ENCODE measurements at regions not wholly inside any gene's neighbourhood (a gene's known extent, or its start where the extent isn't known, plus 50 kb on each side); places are given as distances from the start of the nearest gene placed in this dataset.
"Not testable (repeated sequence)": the region's sequence is repeated elsewhere in the genome, so short reads cannot be mapped to it uniquely, and the experiment has no call there.

GRCh38 chr16:33992513-33993177 lies 533.2 kb downstream of the TP53TG3F start:
- not testable (repeated sequence) for DNase-seq (ENCODE audit: low read depth in 2 of 2)

GRCh38 chr16:33994207-33994606 lies 534.8 kb downstream of the TP53TG3F start:
- not testable (repeated sequence) for DNase-seq (ENCODE audit: low read depth in 2 of 2)

GRCh38 chr16:33995821-33996372 lies 536.5 kb downstream of the TP53TG3F start:
- not testable (repeated sequence) for DNase-seq (ENCODE audit: low read depth in 2 of 2)

GRCh38 chr16:34001184-34001583 lies 541.8 kb downstream of the TP53TG3F start:
- not testable (repeated sequence) for DNase-seq (ENCODE audit: low read depth in 2 of 2)

GRCh38 chr16:34001961-34002360 lies 542.5 kb downstream of the TP53TG3F start:
- not testable (repeated sequence) for DNase-seq (ENCODE audit: low read depth in 2 of 2)

GRCh38 chr16:34014841-34015820 lies 555.7 kb downstream of the TP53TG3F start:
- DNase-seq (ENCODE audit: low read depth in 2 of 2): not testable (repeated sequence)

GRCh38 chr16:34018277-34018676 lies 558.9 kb downstream of the TP53TG3F start:
- not testable (repeated sequence) for DNase-seq (ENCODE audit: low read depth in 2 of 2)

- no peak for DNase-seq (ENCODE audit: low read depth in 2 of 2)
Observed at GRCh38 chr16:34050787-34051320, 591.4 kb downstream of the TP53TG3F start.

- DNase-seq (ENCODE audit: low read depth in 2 of 2): no peak
Observed at GRCh38 chr16:34054137-34054536, 594.7 kb downstream of the TP53TG3F start.

GRCh38 chr16:34054969-34055368 lies 595.6 kb downstream of the TP53TG3F start:
- no peak for DNase-seq (ENCODE audit: low read depth in 2 of 2)

GRCh38 chr16:34062620-34063253 lies 603.3 kb downstream of the TP53TG3F start:
- not testable (repeated sequence) for DNase-seq (ENCODE audit: low read depth in 2 of 2)

- not testable (repeated sequence) for DNase-seq (ENCODE audit: low read depth in 2 of 2)
Observed at GRCh38 chr16:34063498-34064157, 604.2 kb downstream of the TP53TG3F start.

- DNase-seq (ENCODE audit: low read depth in 2 of 2): not testable (repeated sequence)
Observed at GRCh38 chr16:34064602-34065001, 605.2 kb downstream of the TP53TG3F start.

GRCh38 chr16:34069731-34070130 lies 610.3 kb downstream of the TP53TG3F start:
- not testable (repeated sequence) for DNase-seq (ENCODE audit: low read depth in 2 of 2)

- DNase-seq (ENCODE audit: low read depth in 2 of 2): peak; percentile 8 to 15
Observed at GRCh38 chr16:34078691-34079090, 619.3 kb downstream of the TP53TG3F start.

GRCh38 chr16:34085038-34085437 lies 625.6 kb downstream of the TP53TG3F start:
- not testable (repeated sequence) for DNase-seq (ENCODE audit: low read depth in 2 of 2)

- not testable (repeated sequence) for DNase-seq (ENCODE audit: low read depth in 2 of 2)
Observed at GRCh38 chr16:34095006-34095405, 635.6 kb downstream of the TP53TG3F start.

- DNase-seq (ENCODE audit: low read depth in 2 of 2): not testable (repeated sequence)
Observed at GRCh38 chr16:34096911-34097310, 637.5 kb downstream of the TP53TG3F start.

GRCh38 chr16:34097326-34097725 lies 637.9 kb downstream of the TP53TG3F start:
- not testable (repeated sequence) for DNase-seq (ENCODE audit: low read depth in 2 of 2)

- DNase-seq (ENCODE audit: low read depth in 2 of 2): not testable (repeated sequence)
Observed at GRCh38 chr16:34098033-34098432, 638.6 kb downstream of the TP53TG3F start.

- not testable (repeated sequence) for DNase-seq (ENCODE audit: low read depth in 2 of 2)
Observed at GRCh38 chr16:34099028-34099427, 639.6 kb downstream of the TP53TG3F start.

Data from fibroblast of skin of left biceps (primary cell).